GM19043 (cell line): ENCODE measurements at regions not wholly inside any gene's neighbourhood (a gene's known extent, or its start where the extent isn't known, plus 50 kb on each side); places are given as distances from the start of the nearest gene placed in this dataset.
"Not testable (repeated sequence)": the region's sequence is repeated elsewhere in the genome, so short reads cannot be mapped to it uniquely, and the experiment has no call there.

Experiments used
- ATAC-seq: cut with Tn5 transposase; IDR thresholded peaks from one replicate; pipeline ENCODE4 v1.9.1; 2021; ENCODE audit warnings: low read depth; ENCODE audit not compliant: unreplicated experiment

- no peak for ATAC-seq
Observed at GRCh38 chr11:42412590-42412989, 899.2 kb upstream of the API5 start.

GRCh38 chr11:42417691-42418090 is 894.1 kb upstream of the API5 start:
- no peak for ATAC-seq

- no peak for ATAC-seq
Observed at GRCh38 chr11:42422090-42422489, 889.7 kb upstream of the API5 start.

DNA sequence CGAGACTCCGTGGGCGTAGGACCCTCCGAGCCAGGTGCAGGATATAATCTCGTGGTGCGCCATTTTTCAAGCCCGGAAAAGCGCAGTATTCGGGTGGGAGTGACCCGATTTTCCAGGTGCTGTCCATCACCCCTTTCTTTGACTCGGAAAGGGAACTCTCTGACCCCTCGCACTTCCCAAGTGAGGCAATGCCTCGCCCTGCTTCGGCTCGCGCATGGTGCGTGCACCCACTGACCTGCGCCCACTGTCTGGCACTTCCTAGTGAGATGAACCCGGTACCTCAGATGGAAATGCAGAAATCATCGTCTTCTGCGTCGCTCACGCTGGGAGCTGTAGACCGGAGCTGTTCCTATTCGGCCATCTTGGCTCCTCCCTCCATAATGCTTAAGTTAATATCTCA is 876.9 kb upstream of the API5 start:
- not testable (repeated sequence) for ATAC-seq

DNA sequence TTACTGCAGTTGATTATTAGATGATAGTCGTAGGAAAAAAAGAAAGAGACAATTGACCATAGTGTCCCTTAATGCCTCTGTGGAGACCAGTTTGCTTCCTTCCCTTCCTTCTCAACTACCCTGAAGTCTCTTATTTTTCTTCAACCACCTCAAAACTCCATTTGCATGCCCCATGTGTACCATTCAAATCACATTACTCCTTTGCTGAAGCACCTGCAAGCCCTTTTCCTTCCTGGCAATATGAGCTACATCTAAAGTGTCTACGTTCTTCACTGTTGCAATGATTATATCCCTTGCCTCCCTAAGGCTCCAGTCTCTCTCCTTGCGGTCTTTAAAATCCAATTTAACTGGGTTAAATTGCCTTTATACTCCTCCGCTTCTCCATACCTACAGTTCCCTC is 867.4 kb upstream of the API5 start:
- ATAC-seq = no peak

- no peak for ATAC-seq
Observed at GRCh38 chr11:42462558-42463310, 849.1 kb upstream of the API5 start.

DNA sequence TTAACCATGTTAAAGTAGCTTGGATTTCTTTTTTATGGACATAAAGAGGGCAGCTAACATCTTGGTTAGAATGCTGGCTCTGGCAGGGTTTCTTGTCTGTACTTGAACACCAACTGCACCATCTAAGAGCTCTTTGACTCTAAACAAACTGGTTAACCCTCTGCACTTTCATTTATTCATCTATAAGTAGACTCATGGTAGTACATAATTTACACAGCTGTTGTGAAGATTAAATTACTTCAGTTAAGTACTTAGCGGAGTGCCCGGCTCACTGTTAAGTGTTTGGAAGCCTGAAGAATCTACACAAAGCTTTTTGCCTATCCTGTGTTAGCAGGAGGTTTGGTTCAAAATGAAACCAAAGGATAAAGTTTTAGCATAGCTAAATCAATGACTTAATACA is 846.2 kb upstream of the API5 start:
- ATAC-seq = no peak

DNA sequence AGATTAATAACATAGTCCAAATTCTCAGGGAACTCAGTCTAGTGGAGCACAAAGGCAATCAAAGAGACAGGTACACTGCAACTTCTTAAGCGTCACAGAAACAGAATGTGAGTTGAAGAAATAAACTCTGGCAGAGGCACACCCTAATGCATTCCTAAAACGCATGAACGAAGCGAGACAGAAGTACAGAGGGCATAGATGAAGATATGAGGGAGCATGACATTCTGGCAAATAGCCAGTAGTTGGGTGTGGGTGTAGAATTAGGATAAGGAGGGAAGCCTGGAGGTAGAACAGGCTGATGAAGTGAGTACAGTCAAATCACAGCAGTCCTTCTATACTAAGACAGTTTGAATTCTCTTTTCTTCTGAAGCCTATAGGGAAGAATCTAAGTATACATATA is 838.7 kb upstream of the API5 start:
- ATAC-seq = no peak

GRCh38 chr11:42482822-42483221 is 829.0 kb upstream of the API5 start:
- ATAC-seq = no peak

DNA sequence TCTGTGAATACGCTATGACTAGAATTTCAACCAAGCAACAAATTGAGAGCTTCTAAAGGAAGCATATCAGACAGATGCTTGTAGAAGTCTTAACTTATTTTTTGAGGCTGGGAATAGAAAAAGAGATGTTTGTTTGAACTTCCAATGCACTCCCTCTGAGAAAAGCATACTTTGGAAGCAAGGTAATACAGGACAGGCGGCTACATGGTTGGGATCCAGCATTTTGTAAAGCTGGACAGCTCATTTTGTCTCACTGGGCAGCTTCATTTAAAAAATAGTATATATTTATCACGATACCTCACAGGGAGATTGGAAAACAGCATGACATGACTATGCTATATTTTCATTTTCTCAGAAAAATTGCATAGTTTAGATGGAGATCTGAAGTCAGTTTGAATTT is 821.3 kb upstream of the API5 start:
- ATAC-seq = no peak

DNA sequence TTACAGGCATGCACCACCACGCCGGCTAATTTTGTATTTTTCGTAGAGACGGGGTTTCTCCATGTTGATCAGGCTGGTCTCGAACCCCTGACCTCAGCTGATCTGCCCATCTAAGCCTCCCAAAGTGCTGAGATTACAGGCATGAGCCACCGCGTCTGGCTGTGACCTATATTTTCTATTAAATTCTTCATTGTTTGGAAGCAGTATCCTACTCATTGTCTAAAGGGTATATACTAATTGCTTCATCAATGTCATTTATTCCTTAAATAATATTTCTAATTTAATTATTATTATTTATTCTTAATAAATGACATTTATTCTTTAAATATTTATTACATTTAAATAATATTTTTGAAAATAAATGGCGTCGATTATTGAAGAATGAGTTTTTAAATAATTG is 817.3 kb upstream of the API5 start:
- no peak for ATAC-seq

DNA sequence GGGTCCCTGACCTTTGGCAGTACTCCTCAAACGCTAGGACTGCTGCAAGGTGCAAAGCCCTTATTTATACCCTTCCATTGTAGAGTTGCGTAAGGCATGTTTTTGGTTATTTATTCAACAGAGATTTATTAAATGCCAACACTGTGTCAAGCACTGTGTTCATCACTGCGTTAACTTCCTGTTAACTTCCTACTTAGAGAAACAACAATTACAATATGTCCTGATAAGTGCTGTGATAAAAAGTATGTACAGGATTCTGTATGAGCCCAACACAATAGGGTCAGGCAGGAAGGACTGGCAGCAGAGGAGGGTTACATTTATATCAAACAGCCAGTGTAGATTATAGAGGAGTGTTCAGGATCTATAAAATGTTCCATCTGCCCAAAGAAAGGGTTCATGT is 812.8 kb upstream of the API5 start:
- no peak for ATAC-seq

DNA sequence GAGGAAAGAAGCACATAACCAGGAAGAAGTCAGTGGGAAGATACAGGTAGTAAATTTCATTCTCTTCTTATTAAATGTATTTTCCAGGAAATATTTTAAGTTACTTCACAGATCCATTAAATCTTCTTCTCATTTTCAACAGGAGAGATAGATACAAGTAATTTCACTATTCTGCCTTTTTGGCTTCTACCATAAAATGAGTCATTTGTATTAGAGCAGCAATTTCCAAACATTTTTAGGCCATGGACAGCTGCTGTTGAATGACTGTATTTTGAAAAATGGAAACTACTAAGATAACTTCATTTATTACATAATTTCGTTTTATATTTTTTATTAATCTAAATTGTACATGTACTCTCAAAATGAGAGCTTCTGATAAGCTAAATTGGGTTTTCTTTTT is 809.6 kb upstream of the API5 start:
- ATAC-seq = no peak

- no peak for ATAC-seq
Observed at GRCh38 chr11:42521994-42522393, 789.8 kb upstream of the API5 start.

- peak; percentile 95 for ATAC-seq
Observed at GRCh38 chr11:42524534-42525227, 787.1 kb upstream of the API5 start.

- no peak for ATAC-seq
Observed at GRCh38 chr11:42526426-42526825, 785.4 kb upstream of the API5 start.

GRCh38 chr11:42528471-42528870 is 783.3 kb upstream of the API5 start:
- ATAC-seq = no peak

DNA sequence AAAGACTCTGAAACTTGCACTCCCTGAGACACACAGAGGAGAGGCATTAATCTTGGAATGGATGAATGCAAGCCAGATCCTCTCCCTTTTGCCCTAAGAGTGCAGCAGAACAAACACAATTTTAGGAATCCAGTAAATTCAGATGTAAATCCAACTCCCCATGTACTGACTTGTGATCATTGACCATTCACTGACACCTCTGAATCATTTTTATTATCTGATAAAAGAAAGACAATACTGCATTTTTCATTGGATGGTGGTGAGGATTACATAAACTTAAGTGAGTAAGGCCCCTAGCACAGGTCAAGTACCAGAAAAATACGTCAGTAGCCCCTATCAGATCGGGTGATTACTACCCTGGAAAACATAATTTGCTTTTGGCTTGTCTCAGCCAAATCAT is 782.9 kb upstream of the API5 start:
- ATAC-seq = no peak

- no peak for ATAC-seq
Observed at GRCh38 chr11:42536611-42537360, 775.0 kb upstream of the API5 start.

DNA sequence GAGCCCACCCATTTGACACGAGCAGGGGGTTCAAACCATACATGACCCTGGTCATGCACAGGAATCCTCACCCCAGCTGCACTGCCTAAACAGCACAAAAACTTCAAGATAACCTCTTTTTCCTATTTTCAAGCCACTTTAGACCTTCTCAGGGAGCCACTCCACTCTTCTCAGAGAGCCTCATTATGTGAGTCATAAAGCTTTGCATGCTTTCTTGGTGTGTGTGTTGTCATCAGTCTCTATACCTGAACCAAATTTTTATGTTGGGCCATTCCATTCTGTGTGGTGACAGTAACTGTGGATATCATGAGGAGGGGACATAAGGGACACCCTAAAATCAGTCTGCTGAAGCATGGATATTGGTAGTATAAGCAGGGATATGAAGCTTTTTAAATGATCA is 769.5 kb upstream of the API5 start:
- ATAC-seq = no peak

- ATAC-seq = no peak
Observed at GRCh38 chr11:42543844-42544419, 767.9 kb upstream of the API5 start.
